Esophagus (tissue), 2 donors: ENCODE measurements at regions not wholly inside any gene's neighbourhood (a gene's known extent, or its start where the extent isn't known, plus 50 kb on each side); places are given as distances from the start of the nearest gene placed in this dataset.

ENCODE experiments used
- H3K27ac ChIP-seq, 2 donors: one replicate each; pipeline ENCODE4 v1.5.1; 2013; ENCODE audit warnings: low read depth in 2 of 2, mild to moderate bottlenecking in 2 of 2, inconsistent platforms in 1 of 2, low read length in 1 of 2, moderate library complexity in 1 of 2
- H3K27me3 ChIP-seq, 2 donors: one replicate each; pipeline ENCODE4 v1.6.1; 2013; ENCODE audit warnings: low read length in 2 of 2, control low read depth in 1 of 2, mild to moderate bottlenecking in 1 of 2; ENCODE audit not compliant: insufficient read depth in 2 of 2, control insufficient read depth in 1 of 2
- H3K36me3 ChIP-seq, 2 donors: one replicate each; pipeline ENCODE4 v1.6.1; 2013; ENCODE audit warnings: low read length in 1 of 2; ENCODE audit not compliant: control insufficient read depth in 2 of 2, insufficient read depth in 2 of 2
- H3K4me1 ChIP-seq, 2 donors: one replicate each; pipeline ENCODE4 v1.6.1; 2013; ENCODE audit warnings: low read length in 1 of 2; ENCODE audit not compliant: control insufficient read depth in 2 of 2, insufficient read depth in 2 of 2
- H3K4me3 ChIP-seq, 2 donors: one replicate each; pipeline ENCODE4 v1.5.1; 2013; ENCODE audit warnings: low read length in 2 of 2, mild to moderate bottlenecking in 2 of 2, low read depth in 1 of 2, moderate library complexity in 1 of 2
- H3K9me3 ChIP-seq, 2 donors: one replicate each; pipeline ENCODE4 v1.6.1; 2013; ENCODE audit warnings: mild to moderate bottlenecking in 2 of 2, low read depth in 1 of 2, low read length in 1 of 2, moderate library complexity in 1 of 2; ENCODE audit not compliant: control insufficient read depth in 2 of 2, insufficient read depth in 1 of 2
- WGBS, 2 donors: extraction: QIAGEN DNeasy Blood & Tissue Kit; methylation state at CpG; one replicate each; pipeline ENCODE4 v1.1.7; 2013; 5-methylcytosine and 5-hydroxymethylcytosine counted together
- donor health status: healthy with polysubstance abuse.
- donor health status: Bipolar disorder and iron deficiency.

DNA sequence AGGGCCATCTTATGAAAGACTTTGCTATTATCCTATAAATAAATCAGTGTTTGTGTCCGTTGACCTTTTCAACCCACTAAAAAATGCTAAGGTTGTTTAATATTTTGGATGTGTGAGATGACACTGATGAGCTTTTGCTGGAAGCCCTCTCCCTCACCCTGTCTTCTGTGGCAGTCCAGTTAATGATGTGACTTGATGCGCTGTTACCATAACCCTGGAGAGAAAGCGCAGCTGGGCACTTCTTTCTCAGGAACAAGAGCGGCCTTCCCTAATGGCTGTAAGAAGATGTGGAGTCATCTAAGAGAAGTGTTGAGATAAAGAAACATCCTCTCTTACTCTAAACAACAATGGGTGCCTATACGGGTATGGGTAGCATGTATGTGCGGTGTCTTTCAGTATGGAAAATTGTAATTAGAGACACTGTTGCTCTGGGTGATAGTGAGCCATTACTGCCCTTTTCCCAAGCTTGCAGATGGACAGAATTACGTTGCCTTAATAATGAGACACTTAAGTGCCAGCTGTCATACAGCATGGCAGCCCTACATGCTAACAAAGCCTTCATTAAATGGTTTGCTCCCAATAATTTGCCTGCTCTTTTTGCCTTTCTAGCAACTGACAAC, 165.6 kb upstream of the NABP1 start:
- Histone ChIP-seq H3K27me3 (no peaks in the 10 kb centered on the region), H3K4me1 (no peaks in the 10 kb centered on the region), H3K36me3 (no peaks in the 10 kb centered on the region), H3K4me3 (no peak overlapping the region), H3K9me3 (no peaks in the 10 kb centered on the region), H3K27ac (no peak overlapping the region)
- 86 to 90% methylated on average over 7 of the region's 7 CpGs for WGBS, 2 donors

DNA sequence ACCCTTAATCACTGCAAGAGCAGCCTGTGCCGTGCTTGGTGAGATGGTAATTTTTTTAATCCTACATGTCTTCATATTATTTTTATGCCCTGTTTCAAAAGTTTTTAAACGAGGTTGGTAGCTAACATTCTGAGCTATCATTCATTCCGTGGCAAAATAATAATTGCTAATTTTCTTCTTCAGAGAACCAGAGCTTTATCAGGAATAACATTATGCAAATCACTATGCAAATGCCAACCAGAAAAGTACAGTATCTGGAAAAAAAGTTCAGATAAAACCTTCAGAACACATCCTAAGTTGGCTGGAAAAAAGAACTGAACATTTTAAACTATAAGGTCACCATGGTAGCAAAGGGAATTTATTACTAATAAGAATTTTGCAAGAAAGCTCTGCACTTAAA, 165.1 kb upstream of the NABP1 start:
- Histone ChIP-seq H3K27me3 (no peaks in the 10 kb centered on the region), H3K4me1 (no peaks in the 10 kb centered on the region), H3K27ac (no peak overlapping the region), H3K9me3 (no peaks in the 10 kb centered on the region), H3K4me3 (no peak overlapping the region), H3K36me3 (no peaks in the 10 kb centered on the region)
- WGBS, 2 donors, result 79 to 83% methylated on average over 3 of the region's 3 CpGs

DNA sequence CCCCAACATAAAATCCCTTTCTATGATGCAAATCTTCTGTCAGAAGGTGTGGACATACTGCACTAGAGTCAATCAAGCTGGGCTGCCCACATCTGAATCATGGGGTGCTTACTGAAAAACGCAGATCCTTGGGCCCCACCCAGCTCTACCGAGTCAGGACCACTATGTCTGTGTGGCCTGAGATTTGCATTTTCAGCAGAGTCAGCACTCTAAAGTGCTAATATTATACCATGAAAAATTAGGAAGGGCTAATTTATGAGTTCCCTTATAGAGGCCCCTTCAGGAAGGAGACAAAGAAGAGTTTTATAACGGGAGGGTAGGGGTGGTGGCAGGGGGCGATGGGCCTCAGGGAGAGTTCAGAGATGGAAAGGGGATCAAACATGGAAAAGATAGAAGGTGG, 163.3 kb upstream of the NABP1 start:
- 53 to 66% methylated on average over 4 of the region's 4 CpGs for WGBS, 2 donors
- Histone ChIP-seq H3K4me3 (no peak overlapping the region), H3K36me3 (no peaks in the 10 kb centered on the region), H3K4me1 (no peaks in the 10 kb centered on the region), H3K27ac (no peak overlapping the region), H3K27me3 (no peaks in the 10 kb centered on the region), H3K9me3 (no peaks in the 10 kb centered on the region)

DNA sequence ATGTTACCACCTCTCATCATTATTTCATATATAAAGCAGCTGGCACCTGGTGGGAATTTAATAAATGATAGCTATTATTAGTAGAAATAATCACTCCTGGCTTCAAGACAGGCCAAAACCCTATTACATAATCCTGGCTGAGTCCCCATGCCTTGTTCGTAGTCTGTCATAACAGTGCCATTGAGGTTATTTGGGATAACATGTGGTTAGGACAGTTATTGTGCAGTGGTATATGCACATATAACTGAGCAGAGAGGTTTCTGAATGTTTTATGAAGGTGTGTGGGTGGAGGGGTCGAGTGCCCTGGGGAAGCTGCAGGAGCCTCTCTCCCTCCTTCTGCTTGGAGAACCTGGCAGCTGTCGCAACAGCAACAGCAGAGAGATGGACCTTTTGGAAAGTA, 162.4 kb upstream of the NABP1 start:
- Histone ChIP-seq H3K27ac (no peak overlapping the region), H3K4me3 (no peak overlapping the region), H3K4me1 (no peaks in the 10 kb centered on the region), H3K36me3 (no peaks in the 10 kb centered on the region), H3K27me3 (no peaks in the 10 kb centered on the region), H3K9me3 (no peaks in the 10 kb centered on the region)
- WGBS, 2 donors, result 66 to 69% methylated on average over 3 of the region's 3 CpGs

DNA sequence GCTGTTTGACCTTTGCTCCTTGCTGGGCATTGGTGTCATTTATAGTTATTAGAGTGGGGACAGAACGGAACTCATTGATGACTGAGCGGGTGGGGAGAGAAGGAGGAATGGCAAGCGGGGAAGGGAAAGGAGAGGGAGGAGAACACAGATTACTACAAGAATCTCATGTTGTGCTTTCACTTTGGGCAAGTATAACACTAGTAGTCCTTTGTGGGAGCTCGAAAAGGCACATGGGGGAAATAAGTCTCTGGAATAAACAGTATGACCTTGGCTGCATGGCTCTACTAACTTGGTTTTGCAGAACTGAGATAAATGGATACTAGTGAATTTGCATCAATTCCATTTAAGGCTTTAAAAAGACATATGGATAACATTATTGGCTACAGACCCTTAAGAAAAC, 161.7 kb upstream of the NABP1 start:
- no peak overlapping the region for H3K4me3 ChIP-seq
- H3K4me1 ChIP-seq, result no peaks in the 10 kb centered on the region
- no peaks in the 10 kb centered on the region for H3K9me3 ChIP-seq
- 78 to 83% methylated on average over 4 of the region's 4 CpGs for WGBS, 2 donors
- no peak overlapping the region for H3K27ac ChIP-seq
- H3K36me3 ChIP-seq, result no peaks in the 10 kb centered on the region
- H3K27me3 ChIP-seq, result no peaks in the 10 kb centered on the region

DNA sequence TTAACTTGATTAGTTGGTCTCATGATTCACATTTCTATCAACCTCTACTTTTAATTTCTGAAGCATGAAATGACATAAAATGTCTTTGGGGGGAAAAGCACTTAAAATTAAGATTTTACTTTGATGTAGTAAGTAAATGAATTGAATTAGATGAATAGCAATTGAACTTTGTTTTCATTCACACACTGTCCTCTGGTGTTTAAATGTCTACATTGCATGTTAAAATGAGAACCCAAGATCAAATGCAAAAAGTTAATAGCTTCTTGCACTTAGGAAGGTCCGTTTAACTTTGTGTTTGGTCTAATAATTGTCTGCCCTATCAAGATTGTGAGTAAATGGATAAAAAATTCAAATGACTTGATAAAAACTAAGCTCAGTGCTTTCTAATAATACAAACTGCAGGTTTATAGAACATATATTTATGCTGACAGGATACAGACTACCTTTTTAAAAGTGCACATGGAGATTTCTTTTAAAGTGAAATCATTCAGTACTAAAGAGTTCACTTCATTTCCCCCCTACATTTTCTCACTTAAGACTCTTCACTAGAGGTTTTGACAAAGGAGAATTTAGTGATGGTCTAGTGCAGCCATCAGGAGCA, 156.2 kb upstream of the NABP1 start:
- Histone ChIP-seq H3K36me3 (no peaks in the 10 kb centered on the region), H3K4me1 (no peaks in the 10 kb centered on the region), H3K27me3 (no peaks in the 10 kb centered on the region), H3K4me3 (no peak overlapping the region), H3K27ac (no peak overlapping the region), H3K9me3 (no peaks in the 10 kb centered on the region)
- WGBS, 2 donors, result 21 to 23% methylated on average over 1 of the region's 1 CpG

DNA sequence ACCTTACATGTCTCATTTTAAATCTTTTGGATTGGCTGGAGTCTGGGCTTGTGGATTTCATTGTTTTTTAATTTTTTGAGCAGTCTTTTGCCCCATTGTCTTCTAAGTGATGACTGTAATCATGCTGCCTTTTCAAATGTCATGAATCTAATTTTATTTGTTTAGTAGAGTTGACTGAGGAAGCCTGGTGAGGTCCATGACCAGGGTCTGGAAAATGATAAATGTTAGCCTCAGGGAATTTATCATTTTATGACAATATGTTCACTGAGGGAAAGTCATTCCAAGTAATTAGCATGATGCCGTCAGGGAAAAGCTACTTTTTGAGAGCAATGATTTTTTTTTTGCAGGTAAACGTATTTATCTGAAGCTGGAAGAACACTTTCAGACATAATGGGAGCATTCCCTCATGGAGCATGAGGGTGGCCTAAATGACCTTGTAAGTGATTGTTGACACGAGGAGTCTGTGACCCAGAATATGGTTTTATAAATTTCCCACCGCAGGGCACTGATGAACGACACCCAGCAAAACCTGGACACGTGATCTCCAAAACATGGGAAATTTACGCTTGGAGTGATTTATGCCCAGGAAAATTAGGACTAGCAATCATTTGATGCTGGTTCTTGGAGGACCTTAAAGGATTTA, 155.3 kb upstream of the NABP1 start:
- H3K4me3 ChIP-seq, result no peak overlapping the region
- no peaks in the 10 kb centered on the region for H3K27me3 ChIP-seq
- no peaks in the 10 kb centered on the region for H3K36me3 ChIP-seq
- no peak overlapping the region for H3K27ac ChIP-seq
- no peaks in the 10 kb centered on the region for H3K4me1 ChIP-seq
- 71 to 80% methylated on average over 7 of the region's 7 CpGs for WGBS, 2 donors
- no peaks in the 10 kb centered on the region for H3K9me3 ChIP-seq

DNA sequence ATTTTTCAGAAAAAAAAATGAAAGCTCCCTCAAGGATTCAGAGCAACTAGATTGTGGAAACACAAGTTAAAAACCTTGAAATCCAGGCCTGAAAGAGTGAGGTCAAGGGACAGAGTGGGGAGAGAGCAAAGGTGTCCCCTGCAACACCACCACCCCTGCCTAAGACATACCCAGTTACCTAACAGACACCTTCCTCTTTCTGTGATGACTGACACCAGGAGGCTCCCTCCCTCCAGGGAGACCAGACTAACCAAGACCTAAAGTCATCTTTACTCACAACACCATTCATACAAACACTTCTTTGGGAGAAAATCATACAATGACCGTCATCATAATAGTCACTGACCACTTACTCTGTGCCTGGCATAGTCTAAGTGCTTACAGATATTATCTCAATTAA, 151.8 kb upstream of the NABP1 start:
- WGBS, 2 donors, result 83 to 98% methylated on average over 1 of the region's 1 CpG
- Histone ChIP-seq H3K36me3 (no peaks in the 10 kb centered on the region), H3K9me3 (no peaks in the 10 kb centered on the region), H3K27me3 (no peaks in the 10 kb centered on the region), H3K4me1 (no peaks in the 10 kb centered on the region), H3K27ac (no peak overlapping the region), H3K4me3 (no peak overlapping the region)

DNA sequence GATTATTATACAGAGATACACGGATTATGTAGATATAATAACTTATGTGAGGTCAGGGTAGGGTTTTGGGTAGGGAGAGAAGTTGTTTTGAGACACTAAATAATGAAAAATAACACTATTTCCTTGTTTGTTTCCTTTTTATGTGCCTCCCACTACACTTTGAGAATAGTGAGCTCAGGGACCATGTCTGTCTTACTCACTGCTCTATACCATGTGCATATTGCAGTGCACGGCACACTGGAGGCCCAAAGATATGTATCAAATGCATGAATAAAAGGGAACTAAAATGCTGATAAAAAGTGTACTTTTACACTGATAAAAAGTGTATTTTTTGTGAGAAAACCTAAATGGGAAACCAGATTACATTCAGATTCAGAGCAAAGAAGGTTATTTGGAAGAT, 151.4 kb upstream of the NABP1 start:
- Histone ChIP-seq H3K9me3 (no peaks in the 10 kb centered on the region), H3K36me3 (no peaks in the 10 kb centered on the region), H3K4me1 (no peaks in the 10 kb centered on the region), H3K27me3 (no peaks in the 10 kb centered on the region), H3K4me3 (no peak overlapping the region), H3K27ac (no peak overlapping the region)
- WGBS, 2 donors, result 49 to 69% methylated on average over 2 of the region's 2 CpGs
